C4-2B (cell line): ENCODE measurements at regions not wholly inside any gene's neighbourhood (a gene's known extent, or its start where the extent isn't known, plus 50 kb on each side); places are given as distances from the start of the nearest gene placed in this dataset.

ENCODE experiments used
- H3K27ac ChIP-seq: fragments of 450-650 bp; 2 replicates; pipeline ENCODE4 v1.5.1; 2017
- CTCF ChIP-seq: fragments of 450-650 bp; conservative IDR thresholded peaks from 2 replicates; pipeline ENCODE4 v1.5.1; 2017; ENCODE audit warnings: mild to moderate bottlenecking
- ZFX ChIP-seq: fragments of 450-650 bp; IDR thresholded peaks from 2 replicates; pipeline ENCODE4 v1.6.1; 2017

- no peak overlapping the region for H3K27ac ChIP-seq
- TF ChIP-seq ZFX (no peak), CTCF (no peak)
These were observed 58.7 kb upstream of the ACTRT2 start for GRCh38 chr1:2962541-2962940.

GRCh38 chr1:2962946-2963345 is 58.3 kb upstream of the ACTRT2 start:
- TF ChIP-seq CTCF (no peak), ZFX (no peak)
- H3K27ac ChIP-seq: no peak overlapping the region

- TF ChIP-seq CTCF (no peak), ZFX (no peak)
These were observed 55.6 kb upstream of the ACTRT2 start for GRCh38 chr1:2965676-2966075.

DNA sequence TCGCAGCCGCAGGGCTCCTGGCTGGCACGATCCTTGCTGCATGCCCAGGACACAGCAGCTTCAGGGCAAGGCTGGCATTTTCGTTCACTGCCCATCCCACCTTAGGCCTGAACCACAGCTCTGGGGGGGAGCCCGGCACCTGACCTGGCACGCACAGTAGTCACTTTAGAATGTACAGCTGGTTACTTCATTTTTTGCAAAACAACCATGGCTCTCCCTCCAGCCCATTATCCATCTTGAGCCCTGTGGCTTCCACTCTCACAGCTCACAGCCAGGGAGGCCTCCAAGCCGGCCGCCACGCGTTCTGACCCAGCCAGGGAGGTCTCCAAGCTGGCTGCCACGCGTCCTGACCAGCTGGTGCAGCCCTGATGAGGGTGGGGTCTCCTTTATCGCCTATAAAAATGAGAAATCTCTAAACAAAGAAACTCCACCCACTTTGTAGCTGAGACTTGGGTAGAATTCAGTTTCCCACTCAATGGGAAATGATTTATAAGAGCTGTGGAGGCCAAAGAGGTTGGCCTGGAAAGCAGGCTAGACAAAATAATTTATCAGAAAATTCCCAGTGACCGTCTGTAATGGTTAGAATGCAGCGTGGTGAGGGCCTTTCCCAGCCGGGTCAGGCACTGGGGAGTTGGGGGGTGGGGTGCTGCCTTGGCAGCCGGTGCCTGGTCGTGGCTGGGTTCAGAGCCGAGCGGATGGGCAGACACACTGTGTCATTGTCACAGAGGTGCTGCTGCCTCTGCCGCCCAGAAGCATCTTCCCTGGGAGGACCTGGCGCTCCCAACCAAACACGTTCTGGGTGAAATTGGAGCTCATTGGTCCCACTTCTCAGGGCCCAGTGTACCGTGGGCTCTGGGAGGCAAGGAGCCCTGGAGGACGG is 54.6 kb upstream of the ACTRT2 start:
- TF ChIP-seq CTCF (no peak), ZFX (no peak)
- H3K27ac ChIP-seq: no peak overlapping the region

More at GRCh38 chr1:2965676-2966075, 55.6 kb upstream of the ACTRT2 start:
- no peak overlapping the region for H3K27ac ChIP-seq

DNA sequence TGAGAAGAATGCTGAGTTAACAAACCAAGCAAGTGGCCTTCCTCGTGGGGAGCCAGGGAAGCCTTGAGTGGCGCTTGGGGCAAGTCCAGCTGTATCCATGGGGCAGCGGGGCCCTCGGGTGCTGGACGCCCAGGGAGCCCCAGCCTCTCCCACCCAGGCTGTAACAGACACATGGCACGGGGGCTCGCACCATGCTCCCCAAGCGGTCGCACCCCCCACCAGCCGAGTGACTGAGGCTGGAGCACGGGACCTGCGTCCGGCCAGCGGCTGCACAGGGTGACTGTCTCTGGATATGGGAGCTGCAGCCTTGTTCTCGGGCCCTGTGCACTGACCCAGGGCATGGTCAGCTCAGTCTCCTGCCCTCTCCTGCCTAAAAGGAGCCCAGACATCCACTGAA is 53.9 kb upstream of the ACTRT2 start:
- no peak for TF ChIP-seq CTCF
- no peak overlapping the region for H3K27ac ChIP-seq

- no peak overlapping the region for H3K27ac ChIP-seq
- TF ChIP-seq CTCF: no peak
- no peak for TF ChIP-seq ZFX
These were observed 53.4 kb upstream of the ACTRT2 start for GRCh38 chr1:2967881-2968280.

DNA sequence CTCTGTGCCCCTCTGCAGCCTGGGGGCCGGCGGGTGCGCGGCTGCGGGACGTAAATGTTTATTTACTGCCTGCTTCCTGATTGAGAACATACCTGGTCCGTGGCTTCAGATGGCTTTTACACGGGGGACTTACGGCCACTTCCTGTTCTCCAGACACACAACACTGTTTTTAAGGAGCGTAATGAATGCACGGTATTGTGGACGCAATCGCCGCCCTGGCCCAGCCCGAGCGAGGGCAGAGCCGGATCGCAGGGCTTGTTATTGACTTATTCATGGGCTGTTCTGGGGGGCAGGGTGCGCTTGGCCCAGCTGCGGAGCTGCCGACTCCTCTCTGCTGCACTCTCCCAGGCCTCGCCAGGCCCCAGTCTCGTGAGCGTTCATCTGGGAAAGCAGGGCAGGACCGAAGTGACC is 52.8 kb upstream of the ACTRT2 start:
- TF ChIP-seq CTCF: no peak
- no peak for TF ChIP-seq ZFX
- H3K27ac ChIP-seq: no peak overlapping the region
